GM21423 (cell line): ENCODE measurements at regions not wholly inside any gene's neighbourhood (a gene's known extent, or its start where the extent isn't known, plus 50 kb on each side); places are given as distances from the start of the nearest gene placed in this dataset.
"Not testable (repeated sequence)": the region's sequence is repeated elsewhere in the genome, so short reads cannot be mapped to it uniquely, and the experiment has no call there.

Experiments used
- ATAC-seq: cut with Tn5 transposase; IDR thresholded peaks from one replicate; pipeline ENCODE4 v1.9.1; 2021; ENCODE audit warnings: mild to moderate bottlenecking, moderate library complexity; ENCODE audit not compliant: unreplicated experiment

GRCh38 chr11:16542353-16542752, 186.0 kb upstream of the SOX6 start:
- ATAC-seq: no peak

DNA sequence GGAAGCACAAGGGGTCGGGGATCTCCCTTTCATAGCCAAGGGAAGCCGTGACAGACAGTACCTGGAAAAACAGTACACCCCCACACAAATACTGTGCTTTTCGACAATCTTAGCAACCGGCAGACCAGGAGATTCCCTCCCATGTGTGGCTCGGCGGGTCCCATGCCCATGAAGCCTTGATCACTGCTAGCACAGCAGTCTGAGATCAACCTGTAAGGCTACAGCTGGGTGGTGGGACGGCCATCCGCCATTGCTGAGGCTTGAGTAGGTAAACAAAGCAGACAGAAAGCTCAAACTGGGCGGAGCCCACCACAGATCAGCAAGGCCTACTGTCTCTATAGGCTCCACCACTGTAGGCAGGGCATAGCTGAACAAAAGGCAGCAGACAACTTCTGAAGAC, 180.2 kb upstream of the SOX6 start:
- no peak for ATAC-seq

GRCh38 chr11:16528639-16529038, 172.3 kb upstream of the SOX6 start:
- no peak for ATAC-seq

DNA sequence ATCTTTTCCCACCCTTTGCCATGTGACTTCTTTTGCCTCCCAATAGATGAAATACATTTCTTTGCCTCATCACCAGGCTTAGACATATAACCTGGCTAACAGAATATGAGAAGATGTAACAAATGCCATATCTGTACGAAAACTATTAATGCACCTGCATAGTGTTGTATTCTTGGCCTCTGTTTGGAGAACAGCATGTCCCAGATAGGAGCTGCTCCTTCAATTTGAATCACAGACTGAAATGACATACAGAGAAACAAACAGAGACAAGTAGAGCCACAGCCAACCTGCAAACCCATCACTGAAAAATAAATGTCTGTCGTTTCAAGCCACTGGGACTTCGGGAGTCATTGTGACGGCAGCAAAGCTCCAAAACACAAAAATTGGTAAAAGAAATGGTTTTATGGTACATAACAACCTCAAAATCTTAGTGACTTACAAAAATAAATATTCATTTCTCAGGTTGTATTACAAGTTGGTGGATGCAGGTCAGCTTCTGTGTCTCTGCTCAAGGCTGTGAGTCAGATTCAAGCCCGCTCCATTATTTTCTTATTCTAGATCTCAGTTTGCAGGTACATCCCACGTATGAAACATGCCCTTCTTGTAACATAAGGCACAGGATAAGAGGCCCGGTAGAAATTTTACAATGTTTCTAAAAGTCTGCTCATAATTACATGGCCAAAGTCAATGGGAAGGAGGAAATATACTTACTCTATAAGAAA, 171.3 kb upstream of the SOX6 start:
- ATAC-seq: no peak

GRCh38 chr11:16526947-16527346, 170.6 kb upstream of the SOX6 start:
- ATAC-seq: no peak

DNA sequence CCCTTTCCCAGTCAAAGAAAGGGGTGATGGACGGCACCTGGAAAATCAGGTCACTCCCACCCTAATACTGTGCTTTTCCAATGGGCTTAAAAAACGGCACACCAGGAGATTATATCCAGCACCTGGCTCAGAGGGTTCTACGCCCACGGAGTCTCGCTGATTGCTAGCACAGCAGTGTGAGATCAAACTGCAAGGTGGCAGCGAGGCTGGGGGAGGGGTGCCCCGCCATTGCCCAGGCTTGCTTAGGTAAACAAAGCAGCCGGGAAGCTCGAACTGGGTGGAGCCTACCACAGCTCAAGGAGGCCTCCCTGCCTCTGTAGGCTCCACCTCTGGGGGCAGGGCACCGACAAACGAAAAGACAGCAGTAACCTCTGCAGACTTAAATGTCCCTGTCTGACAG, 164.4 kb upstream of the SOX6 start:
- not testable (repeated sequence) for ATAC-seq

GRCh38 chr11:16512899-16513241, 156.5 kb upstream of the SOX6 start:
- peak; percentile 96 for ATAC-seq

GRCh38 chr11:16512198-16512898, 156.0 kb upstream of the SOX6 start:
- no peak for ATAC-seq

GRCh38 chr11:16511116-16512114, 155.1 kb upstream of the SOX6 start:
- no peak for ATAC-seq

DNA sequence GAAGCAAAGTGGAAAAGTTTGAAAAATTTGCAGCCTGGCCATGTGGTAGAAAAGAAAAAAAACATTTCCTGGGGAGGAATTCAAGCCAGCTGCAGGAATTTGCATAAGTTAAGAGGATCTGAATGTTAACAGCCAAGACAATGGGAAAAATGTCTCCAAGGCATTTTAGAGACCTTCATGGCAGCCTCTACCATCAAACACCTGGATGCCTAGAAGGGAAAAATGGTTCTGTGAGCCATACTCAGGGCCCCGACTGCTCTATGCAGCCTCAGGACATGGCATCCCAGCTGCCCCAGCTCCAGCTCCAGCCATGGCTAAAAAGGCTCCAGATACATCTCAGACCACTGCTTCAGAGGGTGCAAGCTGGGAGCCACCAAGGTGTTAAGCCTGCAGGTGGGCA, 149.1 kb upstream of the SOX6 start:
- ATAC-seq: no peak

- ATAC-seq: not testable (repeated sequence)
These were observed 147.5 kb upstream of the SOX6 start for GRCh38 chr11:16503891-16504290.

DNA sequence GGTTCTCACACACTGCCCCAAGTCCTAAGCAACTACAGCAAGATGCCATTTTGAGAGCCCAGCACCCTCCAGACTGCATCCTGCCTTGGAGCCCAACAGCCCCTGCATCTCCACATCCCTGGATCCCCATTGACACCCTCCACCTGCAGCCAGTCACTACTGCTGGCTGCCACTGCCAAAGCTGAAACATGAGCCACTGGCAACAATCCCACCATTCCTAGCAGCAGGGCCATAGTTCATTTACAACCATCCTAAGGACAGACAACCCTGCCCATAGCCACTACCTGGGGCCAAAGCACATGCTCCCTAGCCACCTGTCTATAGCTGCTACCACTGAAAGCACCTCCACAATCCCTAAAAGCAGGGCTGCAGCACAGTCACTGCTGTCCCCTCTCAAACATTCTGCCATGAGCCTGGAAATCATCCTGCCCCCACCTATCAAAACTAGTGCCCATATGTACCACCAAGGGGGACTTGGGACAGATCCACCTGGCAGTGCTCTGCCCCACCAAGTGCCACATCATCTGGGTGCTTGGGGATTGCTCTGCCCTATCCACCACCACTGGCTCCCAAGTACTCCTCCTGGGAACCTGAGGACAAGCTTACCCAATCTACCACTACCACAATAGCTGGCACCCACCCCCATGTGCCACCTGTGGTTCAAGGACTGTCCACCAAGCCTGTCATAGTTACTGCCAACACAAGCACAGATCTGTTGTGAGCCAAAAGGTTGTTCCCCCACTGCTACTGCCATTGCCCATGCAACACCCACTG, 138.8 kb upstream of the SOX6 start:
- no peak for ATAC-seq

DNA sequence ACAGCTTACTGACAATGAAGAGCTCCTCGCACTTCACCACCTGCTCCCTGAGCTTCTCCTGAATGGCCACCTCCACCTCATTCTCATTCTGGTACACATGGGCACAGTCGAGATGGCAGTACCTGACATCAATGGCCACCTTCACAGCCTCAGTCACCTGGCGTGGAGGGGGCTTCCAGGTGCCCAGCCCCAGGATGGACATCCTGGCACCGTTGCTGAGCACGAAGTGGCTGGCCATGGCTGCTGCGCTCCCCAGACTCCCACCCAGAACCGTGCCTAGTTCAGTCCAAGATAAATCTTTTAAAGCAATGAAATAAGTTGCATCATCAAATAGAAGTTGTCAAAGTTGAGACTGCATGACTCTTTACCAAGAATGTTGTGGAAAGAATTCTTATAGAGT, 128.1 kb upstream of the SOX6 start:
- no peak for ATAC-seq

DNA sequence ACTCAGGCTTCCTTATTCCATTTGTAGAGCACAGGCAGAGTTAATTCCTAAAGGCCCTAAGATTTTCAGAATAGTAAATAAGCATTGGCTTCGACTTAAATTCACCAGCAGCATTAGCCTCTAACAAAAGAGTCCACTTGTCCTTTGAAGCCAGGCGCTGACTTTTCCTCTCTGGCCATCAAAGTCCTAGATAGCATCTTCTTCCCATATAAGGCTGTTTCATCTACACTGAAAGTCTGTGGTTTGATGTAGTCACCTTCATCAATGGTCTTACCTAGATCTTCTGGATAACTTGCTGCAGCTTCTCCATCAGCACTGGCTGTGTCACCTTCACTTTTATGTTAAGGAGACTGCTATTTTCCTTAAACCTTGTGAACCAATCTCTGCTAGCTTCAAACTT, 118.3 kb upstream of the SOX6 start:
- no peak for ATAC-seq

DNA sequence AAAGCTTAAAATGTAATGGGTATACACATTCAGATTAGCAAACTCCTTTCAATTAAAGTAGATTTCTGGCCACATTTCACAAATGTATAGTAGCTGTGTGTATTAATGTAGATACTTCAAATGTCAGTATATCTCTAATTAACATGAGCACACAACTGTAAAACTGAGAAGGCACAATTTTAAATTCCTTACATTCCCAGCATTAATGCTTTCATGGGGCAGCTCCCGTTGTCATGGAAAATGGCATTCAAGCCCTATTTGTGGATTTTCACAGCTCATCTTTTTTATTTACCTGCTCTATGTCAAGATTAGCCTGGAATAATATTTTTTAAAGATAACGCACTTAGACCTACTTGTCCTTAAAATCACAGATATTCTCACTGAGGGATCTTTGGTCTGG, 113.6 kb upstream of the SOX6 start:
- ATAC-seq: no peak

GRCh38 chr11:16468735-16469453, 112.5 kb upstream of the SOX6 start:
- ATAC-seq: no peak

DNA sequence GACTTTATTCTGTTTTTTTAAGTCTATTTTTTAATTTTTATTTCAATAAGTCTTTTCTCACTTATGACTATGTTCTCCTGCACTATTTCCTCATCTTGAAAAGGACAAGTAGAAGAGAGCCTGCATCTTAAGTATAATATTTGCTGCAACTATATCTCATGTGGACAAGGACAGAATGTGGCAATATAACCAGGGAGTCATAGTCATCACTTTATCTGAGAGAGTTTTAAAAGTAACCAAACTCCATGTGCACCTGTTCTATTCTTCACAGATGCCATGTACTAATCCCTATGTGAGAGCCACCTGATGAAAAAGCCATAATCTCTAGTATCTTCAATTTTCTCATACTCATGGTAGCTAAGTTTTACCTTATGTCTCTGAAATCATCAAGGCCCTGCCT, 104.2 kb upstream of the SOX6 start:
- no peak for ATAC-seq

GRCh38 chr11:16456366-16456765, 100.0 kb upstream of the SOX6 start:
- ATAC-seq: no peak

DNA sequence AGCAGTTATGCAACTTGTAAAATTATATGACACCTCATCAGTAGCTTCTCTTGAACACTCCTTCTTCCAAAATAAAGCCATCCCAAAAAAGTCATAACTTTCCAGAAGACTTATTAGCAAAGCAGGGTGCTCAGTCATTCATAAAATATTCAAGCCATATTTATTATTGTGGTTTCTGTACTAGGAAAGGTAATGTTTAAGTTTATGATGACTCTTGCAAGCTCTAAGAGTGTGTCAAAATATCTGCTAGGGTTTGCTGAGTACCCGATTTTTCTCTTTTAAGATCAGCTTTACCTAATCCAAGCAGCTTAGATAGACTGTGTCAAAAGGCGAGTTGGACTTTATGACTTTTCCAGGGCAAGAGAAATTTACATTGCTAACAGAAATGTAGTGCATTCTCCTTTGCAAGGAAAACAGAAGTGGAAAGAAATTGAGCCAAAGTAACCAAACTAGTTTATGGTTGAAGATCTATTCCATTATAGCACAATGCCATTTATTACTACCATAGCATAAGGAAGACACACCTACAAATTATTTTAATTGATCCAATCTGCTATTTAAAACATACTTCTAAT, 98.0 kb upstream of the SOX6 start:
- no peak for ATAC-seq
